ENCODE measurements at regions not wholly inside any gene's neighbourhood (a gene's known extent, or its start where the extent isn't known, plus 50 kb on each side); places are given as distances from the start of the nearest gene placed in this dataset.

DNA sequence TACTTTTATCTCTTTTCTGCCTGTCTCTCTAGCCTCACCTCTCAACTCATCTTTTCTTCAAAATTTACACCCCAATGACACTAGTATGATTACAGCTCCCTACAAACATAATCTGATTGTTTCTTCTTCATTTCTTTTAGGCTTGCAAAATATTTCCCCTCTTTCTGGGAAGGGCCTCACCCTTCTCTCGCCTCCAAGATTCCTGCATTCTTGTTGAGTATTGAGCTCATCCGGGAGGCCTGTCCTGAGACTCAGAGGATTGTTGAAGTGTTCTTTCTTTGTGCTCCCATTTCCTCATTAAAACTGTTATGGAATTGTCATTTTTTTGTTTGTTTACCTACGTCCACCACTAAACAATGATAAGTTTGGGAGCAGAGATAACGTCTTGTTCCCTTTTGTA is 99.1 kb upstream of the CHRM3 start:
- TF ChIP-seq POLR2AphosphoS5 (IDR thresholded peaks at IDR 0.05; ENCODE audit: borderline replicate concordance, low read depth, low read length), result no peak
- TF ChIP-seq EZH2 (IDR thresholded peaks at IDR 0.05), result no peak

All from SK-N-MC (cell line).